HG03135 (cell line): ENCODE measurements at regions not wholly inside any gene's neighbourhood (a gene's known extent, or its start where the extent isn't known, plus 50 kb on each side); places are given as distances from the start of the nearest gene placed in this dataset.
"Not testable (repeated sequence)": the region's sequence is repeated elsewhere in the genome, so short reads cannot be mapped to it uniquely, and the experiment has no call there.

Source experiments
- ATAC-seq: cut with Tn5 transposase; IDR thresholded peaks from one replicate; pipeline ENCODE4 v1.9.1; 2021; ENCODE audit warnings: mild to moderate bottlenecking, moderate library complexity; ENCODE audit not compliant: unreplicated experiment

DNA sequence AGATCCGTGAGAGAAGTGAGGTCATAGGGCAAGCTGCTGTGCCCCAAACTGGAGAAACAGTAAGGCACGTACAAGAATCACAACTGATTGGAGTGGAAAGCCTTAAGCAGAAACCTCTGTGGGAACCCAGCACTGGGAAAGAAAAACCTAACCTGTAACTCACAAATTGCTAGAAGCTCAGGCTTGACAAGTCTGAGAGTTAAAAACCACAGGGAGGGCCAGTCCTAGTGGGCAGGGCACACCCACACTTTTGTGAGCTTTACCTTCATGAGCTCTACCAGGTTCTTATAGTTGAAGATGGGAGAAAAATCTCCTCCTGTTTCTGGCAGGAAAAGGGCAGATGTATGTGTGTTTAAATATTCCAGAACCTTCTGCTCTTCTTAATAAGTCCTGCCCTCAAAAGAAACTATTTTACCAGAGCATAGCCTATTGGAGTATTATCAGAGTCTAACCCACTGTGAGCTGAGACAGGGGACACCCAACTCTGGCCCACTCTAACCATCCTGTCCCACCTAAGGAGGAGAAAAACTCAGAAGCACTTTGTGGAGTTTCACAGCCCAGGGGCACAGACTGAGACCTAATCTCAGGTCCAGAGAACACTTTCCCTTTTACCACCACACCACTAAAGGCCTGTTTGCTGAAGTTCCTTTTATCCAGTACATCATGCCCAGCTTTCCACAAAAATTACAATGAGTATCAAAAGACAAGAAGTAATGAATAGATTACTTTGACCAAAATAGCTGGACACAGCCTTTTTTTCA lies 1265.7 kb upstream of the CHAC2 start:
- no peak for ATAC-seq

DNA sequence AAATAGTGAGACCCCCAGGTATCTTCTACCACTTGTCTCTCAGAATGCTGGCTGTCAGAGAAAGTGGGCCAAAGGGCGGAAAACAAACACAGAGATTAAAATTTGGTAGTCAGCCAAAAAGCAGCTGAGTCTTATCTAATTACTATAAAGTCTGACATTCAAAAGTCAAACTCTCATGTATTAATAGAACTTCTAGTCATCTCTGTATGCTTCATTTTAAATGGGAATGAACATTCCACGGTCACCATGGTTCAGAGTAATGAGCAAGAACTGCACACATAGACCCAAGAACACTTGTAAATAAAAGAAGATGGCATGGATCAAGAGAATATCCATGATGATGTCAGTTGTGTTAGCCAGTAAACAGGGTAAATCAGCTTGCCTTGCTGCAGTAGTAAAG lies 1267.0 kb upstream of the CHAC2 start:
- ATAC-seq, result no peak

DNA sequence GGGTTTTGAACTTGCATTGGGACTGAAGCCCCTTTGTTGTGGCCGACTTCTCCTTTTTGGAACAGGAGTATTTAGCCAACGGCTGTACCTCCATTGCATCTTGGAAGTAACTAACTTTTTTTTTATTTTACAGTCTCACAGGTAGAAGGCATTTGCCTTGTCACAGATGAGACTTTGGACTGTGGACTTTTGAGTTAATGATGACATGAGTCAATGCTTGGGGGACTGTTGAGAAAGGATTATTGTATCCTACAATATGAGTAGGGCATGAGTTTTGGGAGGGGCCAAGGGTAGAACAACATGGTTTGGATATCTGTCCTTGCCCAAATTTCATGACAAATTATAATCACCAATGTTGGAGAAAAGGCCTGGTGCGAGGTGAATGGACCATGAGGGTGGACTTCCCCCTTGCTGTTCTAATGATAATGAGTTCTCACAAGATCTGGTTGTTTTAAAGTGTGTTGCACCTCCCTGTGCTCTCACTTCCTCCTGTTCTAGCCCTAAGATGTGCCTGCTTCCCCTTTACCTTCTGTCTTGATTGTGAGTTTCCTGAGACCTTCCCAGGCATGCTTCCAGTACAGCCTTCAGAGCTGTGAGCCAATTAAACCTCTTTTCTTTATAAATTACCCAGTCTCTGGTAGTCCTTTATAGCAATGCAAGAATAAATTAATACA lies 1269.4 kb upstream of the CHAC2 start:
- no peak for ATAC-seq

DNA sequence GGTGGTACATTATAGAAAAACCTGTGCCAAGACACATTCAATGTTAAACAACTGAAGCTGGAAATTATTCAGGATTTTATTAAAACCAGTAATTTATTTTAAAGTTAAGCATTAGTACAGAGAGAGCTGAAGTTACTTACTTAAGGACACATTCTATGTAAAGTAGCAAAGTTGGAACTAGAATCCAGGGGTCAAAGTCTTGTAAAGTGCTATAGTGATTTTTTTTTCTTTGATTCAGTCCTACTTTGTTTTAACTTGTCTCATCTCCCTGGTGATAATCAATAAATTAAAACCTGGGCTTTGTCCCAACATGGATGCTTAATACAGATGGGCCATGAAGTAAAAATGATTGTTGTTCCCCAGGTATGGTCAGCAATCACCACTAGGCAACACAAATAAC lies 1271.8 kb upstream of the CHAC2 start:
- ATAC-seq, result no peak

DNA sequence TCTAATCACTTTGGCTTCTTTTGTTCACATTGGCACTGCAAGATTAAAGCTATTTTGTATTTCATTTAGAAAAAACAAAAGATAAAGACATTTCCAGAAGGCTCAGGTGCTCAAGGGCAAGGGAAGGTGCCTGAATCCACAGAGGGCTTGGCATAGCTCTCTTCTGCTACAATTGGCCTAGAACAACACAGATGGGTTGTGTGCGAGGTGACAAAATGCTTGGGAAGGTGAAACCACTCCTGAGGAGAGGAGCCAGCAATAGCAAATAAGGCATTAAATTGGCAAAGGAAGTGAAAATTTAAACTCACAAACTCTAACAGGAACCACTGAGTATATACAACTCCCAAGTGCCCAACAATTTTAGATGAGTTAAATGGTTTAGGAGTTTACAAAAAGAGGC lies 1290.4 kb upstream of the CHAC2 start:
- ATAC-seq, result no peak

DNA sequence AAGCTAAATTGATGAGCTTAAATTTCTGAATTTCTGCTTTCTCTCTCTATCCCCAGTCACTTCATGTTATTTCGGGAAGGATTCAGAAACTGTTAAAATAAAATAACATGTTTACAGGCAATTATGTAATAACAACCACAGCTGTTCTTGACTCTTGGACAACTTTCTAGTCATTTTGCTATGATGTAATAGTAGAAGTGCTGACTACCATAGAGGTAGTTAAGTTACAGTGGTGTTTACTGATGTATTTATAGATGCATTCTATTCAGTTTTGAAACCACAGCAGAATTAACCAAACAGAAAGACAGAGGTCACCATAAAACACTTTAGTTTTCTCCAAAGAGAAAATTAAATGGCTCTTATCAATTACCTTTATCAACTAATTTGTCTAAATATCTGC lies 1292.0 kb upstream of the CHAC2 start:
- no peak for ATAC-seq

DNA sequence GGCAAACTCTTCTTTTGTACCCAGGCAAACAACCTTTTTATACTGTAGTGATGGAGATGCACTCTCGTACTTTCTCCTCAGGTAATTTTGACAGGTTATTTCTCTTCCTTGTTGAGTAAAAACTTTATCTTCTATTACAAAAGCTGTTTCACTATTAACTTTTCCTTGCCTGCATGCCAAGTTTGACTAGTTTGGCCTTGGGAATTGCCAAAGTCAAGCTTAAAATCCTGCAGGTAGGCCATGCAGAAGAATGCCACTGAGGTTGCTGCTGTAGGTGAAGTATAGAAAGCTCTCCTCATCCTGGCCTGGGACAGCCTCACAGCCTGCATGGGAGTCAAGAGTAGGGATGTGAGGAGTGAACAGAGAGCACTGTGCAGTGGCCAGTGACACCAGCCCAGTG lies 1293.5 kb upstream of the CHAC2 start:
- no peak for ATAC-seq

DNA sequence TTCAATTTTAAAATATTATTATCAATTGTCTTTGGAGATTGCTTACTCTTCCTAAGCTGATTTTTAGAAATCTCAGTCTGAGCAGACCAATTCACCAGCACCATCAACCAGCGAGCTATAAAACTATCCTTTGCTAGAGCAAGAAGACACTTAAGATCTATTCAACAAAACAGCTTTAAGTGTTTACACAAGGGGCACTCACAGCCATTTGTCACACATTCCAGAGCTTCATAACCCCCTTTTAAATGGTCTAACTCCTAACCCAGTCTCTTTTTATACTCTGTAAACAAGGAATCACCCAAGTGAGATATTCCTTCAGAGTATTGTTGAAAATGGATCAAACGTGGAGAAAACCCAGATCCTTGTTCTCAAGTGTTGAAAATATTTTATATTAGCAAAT lies 1294.1 kb upstream of the CHAC2 start:
- no peak for ATAC-seq

DNA sequence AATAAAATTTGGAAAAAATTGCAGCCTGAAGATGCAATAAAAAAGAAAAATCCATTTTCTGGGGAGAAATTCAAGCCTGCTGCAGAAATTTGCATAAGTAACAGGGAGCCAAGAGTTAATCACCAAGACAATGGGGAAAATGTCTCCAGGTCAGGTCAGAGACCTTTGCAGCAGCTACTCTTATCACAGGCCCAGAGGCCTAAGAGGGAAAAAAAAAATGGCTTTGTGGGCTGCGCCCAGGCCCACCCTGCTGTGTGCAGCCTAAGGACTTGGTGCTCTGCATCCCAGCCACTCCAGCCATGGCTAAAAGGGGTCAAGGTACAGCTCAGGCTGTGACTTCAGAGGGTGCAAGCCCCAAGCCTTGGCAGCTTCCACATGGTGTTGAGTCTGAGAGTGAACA lies 1297.1 kb upstream of the CHAC2 start:
- not testable (repeated sequence) for ATAC-seq

DNA sequence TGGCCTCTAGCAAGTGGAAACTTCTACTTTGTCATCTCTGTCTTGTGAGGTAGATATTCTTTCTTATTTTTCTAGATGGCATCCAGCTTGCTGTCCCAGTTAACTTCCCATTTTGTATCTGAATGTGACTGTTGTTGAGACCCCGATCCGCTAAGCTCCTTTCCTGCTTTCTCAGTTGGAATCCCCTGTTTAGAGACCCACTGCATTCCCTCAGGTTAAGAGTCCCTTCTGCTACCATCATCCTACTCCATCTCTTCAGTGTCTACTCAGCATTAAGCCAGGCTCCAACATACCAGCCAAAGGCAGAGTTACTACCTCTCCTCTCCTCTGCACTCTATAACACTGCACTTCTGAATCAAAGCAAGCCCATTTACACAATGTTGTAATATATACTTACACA lies 1300.4 kb upstream of the CHAC2 start:
- ATAC-seq, result no peak

DNA sequence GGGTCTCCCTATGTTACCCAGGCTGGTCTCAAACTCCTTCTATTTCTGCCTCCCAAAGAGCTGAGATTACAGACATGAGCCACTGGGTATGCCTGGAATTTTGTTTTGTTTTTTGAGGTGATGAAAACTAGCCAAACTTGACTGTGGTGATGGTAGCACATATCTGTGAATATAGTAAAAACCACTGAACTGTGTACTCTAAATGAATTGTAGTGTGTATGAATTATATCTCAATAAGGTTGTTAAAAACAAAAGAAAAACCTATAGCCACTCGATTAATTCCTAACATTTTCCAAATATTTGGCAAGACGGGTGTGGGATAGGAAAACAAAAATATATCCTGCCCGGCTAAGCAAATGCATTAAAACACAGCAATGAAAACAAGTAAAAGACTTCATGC lies 1302.3 kb upstream of the CHAC2 start:
- ATAC-seq, result no peak

DNA sequence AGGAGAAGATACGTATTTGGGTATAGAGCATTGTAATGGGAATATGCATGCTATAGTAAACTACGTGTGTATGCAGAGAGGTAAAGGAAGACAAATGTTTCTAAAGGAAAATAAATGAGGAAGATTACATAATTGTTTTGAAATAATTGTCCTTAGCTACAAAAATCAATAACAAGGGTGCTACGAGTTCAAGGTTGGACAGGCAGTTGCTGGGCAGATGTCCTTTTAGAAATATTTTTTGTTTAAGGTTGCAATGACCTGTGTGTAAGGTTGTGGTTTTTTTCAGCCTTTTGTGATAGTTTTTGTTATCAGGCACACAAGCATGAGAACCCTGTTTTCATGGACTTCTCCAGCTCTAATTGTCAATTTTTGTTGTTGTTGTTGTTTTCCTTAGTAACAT lies 1304.1 kb upstream of the CHAC2 start:
- ATAC-seq, result no peak

DNA sequence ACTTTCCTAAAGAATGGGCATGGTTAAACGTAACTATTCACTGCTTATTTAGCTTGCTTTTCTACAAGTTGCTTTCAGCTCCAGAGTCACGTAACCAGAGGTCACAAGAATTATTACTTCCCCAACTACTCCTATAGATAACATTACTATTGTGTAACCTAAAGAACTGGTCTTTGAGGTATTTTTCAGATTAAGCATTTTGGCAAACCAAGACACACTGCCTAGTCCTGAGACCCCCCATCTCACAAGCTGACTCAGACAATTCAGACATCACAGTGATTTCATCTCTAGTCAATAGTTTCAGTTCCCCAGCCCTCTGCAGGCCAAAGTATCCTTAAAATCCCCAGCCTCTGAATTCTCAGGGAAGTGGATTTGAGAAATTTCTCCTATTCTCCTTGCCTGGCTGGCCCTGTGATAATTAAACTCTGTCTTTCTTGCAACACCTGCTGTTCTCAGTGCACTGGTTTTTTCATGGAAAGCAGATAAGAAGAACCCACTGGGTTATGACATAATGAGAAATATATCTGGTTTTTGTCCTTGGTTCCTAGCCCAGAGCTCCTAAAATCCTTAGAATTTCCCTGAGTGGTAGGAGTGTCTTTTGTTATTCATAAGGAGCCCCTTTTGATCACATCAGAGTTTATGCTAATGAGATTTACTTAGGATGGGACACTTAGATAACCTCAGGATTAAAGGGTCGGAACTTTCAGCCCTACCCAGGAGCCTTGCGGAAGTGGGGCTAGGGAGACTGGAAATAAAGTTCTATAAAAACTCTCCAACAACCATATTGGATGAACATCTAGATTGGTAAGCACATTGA lies 1310.8 kb upstream of the CHAC2 start:
- ATAC-seq, result no peak

DNA sequence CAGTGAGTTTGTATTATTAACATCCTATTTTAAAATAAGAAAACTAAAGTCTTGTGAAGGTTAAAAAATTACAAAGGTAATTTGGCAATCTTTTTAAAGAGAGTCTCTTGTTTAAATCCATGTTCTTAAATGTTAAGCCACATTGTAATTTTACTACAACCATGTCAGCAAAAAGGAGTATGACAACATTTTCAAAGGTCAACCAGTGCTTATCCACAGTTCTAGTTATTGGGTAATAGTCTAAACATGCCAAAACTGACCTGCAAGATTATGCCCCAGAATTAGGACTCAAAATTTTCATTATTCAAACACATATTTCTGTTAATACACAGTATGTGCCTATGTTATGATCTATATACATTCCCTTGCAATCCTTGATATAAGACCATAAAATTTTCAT lies 1312.6 kb upstream of the CHAC2 start:
- no peak for ATAC-seq

DNA sequence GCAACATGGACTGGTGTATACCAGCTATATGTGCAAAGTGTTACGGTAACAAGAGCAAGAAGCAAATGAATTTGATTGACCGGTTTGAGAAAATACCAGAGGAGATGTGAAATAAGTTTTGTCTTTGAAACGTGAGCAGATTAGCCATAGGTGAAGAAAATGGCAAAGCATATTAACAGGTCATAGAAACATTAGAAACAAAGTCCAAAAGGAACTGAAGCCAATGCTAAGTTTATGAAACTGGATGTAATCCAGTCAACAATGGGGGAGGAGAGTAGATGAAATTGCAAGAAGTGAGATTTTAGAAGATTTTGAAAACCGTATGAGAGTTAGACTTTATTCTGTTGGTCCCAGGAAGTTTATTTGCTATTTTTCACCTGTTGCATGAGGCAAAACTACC lies 1315.4 kb upstream of the CHAC2 start:
- ATAC-seq, result no peak

DNA sequence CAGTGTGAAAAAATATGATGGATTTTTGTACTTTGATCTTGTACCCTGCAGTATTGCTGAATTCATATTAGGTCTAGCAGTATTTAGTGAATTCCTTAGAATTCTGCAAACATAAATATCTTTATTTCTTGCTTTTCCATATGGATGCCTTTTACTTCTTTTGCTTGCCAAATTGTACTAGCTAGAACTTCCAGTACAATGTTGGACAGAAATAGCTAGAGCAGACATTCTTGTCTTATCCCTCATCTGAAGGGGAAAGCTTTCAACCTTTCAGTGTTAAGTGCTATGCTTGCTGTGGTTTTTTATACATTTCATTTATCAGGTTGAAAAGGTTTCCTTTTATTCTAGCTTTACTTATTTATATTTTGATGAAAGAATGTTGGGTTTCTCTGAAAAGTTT lies 1321.9 kb upstream of the CHAC2 start:
- no peak for ATAC-seq

DNA sequence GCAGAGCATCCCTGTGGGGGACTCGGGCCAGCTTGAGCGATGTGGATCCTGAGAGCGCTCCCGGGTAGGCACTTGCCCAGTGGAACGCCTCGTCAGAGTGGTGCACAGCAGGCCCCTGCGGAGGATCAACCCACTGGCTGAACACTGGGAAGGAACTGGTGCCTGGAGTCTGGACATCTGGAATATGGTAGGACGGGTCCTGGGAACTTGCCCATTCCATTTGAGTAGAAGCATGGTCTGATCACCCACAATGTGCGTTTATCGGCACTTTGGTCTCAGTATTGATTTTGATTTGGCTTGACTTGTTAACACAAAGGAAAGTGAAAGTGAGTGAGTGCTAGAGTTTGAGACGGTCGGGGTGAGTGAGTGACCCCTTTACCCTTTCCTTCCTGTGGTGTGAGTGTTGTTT lies 1336.2 kb upstream of the CHAC2 start:
- ATAC-seq, result no peak

DNA sequence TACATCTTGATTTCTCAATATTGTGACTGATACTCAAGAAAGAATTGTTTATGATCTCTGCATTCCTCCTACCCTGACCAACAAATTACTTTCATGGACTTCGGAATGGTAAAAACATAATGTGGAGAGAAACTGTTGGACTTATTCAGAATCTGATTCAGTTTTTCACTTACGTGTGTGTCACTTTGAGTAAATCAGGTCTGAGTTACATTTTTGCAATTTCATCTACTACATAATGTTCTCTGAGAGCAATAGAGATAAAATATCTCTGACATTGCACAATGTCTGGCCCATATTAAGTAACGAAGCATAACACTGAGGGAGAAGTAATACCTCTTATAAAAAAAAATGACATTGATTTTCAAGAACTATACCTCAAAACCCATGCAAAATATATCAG lies 1337.9 kb upstream of the CHAC2 start:
- ATAC-seq, result no peak

DNA sequence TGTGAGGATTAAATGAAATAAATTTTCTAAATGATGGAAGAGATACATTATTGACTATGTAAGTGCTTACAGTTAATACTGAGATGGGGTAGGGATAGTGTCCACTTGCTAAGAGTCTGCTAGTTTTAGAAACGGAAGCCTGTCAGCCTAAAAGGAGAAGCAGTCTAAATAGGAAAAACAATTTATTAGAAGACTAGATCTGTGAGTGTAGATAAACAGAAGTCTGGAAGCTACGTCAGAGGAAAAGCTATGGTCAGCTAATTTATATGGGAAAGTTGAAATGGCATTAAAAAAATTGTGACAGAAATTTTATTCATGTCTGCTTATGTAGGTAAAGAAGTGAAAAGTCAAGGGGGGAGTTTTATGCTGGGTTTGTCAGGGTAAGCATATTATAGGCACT lies 1338.4 kb upstream of the CHAC2 start:
- no peak for ATAC-seq

DNA sequence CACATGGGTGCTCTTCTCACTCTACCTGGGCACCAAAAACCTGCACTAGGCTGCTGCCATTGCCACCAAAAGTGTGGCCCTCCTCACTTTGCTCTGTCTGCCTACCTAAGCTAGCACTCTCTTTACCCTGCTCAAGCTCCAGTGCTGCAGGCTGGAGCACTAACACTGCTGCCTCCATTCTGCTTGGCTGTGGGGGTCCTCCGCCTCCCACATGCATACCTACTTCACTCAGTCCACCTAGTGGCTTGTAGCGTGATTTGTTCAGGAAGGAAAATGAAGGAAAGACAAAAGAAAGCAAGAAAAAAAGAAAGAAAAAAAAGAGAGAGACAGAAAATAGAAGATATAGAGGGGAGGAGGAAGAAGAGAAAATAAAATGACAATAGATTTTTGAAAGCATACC lies 1339.4 kb upstream of the CHAC2 start:
- ATAC-seq, result no peak

DNA sequence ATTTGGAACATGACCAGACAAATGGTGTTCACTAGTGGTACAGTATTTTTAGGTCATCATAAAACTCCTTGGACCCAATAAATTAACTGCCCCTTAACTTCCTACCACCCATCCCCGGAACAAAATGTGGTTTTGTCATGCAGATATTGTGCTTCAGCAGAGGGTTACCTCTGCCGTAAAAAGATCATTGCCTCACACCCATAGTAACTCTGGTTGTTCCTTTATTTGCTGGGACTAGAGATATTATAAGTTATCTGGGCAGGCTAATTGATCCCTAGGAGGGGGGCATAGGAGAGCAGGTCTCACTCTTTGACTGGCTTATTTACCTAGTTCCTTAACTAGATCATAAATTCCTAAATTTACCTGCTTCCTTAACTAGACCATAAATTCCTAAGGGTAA lies 1343.9 kb upstream of the CHAC2 start:
- no peak for ATAC-seq

DNA sequence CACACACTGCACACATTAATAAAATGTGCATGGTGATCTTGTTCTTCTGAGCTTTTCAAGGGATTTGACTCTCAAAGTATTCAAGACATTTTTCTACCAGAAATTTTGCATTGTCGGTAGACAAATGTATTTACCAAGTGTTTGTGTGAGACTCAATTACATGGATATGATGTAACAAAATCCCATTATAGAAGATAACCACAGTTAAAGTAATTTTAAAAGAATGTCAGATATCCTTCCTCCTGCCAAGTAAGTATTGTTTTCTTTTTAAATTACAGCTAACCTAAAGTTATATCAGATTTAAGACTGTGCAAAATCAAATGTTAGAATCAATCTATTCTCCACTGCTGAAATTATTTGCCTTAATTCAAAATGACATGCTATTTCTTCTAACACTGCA lies 1344.5 kb upstream of the CHAC2 start:
- ATAC-seq, result no peak
